IPS-20b (cell line): ENCODE measurements at regions not wholly inside any gene's neighbourhood (a gene's known extent, or its start where the extent isn't known, plus 50 kb on each side); places are given as distances from the start of the nearest gene placed in this dataset.
"Not testable (repeated sequence)": the region's sequence is repeated elsewhere in the genome, so short reads cannot be mapped to it uniquely, and the experiment has no call there.

Experiments used
- H3K27ac ChIP-seq: one replicate; pipeline ENCODE4 v1.5.1; 2013; ENCODE audit warnings: low read length
- H3K27me3 ChIP-seq: 2 replicates; pipeline ENCODE4 v1.6.1; 2013; ENCODE audit warnings: mild to moderate bottlenecking, low read length, inconsistent platforms; ENCODE audit not compliant: insufficient read depth
- H3K36me3 ChIP-seq: 2 replicates; pipeline ENCODE4 v1.6.1; 2013; ENCODE audit warnings: low read depth, mild to moderate bottlenecking, inconsistent platforms, low read length, moderate library complexity; ENCODE audit not compliant: insufficient read depth
- H3K4me1 ChIP-seq: 2 replicates; pipeline ENCODE4 v1.6.1; 2013; ENCODE audit warnings: mild to moderate bottlenecking, control low read depth, inconsistent platforms, low read length, moderate library complexity; ENCODE audit not compliant: insufficient read depth
- H3K4me3 ChIP-seq: 2 replicates; pipeline ENCODE4 v1.5.1; 2013; ENCODE audit warnings: mild to moderate bottlenecking, low read length, inconsistent platforms
- H3K9ac ChIP-seq: 2 replicates; pipeline ENCODE4 v1.6.1; 2013; ENCODE audit warnings: low read depth, mild to moderate bottlenecking, inconsistent platforms, low read length, moderate library complexity
- H3K9me3 ChIP-seq: 2 replicates; pipeline ENCODE4 v1.6.1; 2013; ENCODE audit warnings: mild to moderate bottlenecking, low read depth, low read length, inconsistent platforms; ENCODE audit not compliant: insufficient read depth

DNA sequence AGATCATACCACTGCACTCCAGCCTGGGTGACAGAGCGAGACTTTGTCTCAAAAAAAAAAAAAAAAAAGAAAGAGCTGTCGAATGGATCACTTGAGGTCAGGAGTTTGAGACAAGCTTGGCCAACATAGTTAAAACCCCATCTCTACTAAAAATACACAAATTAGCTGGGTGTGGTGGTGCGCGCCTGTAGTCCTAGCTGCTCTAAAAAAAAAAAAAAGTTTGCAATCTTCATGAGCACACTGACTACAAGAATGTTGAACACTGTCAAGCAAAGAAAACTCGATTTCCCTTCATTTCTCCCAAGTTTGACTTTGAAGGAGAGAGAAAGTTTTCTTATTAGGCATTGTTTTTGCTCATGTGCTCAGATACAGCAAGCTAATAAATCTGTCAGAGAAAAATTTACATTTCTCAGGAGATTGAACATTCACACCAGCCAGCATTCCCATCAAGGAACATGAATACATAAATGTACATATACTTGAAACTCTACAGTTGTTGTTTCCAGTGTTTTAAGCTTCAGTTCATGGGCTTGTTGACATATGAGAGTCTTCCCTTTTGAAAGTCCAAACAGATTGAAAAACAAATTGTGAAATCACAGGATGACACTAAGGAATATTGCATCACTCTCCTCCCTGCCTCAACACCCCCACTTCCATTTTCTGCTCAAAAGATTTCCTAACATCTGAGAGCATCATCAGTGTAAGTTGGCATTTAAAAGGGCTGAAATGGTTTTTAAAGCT lies 81.8 kb downstream of the ARRDC3 start:
- Histone ChIP-seq H3K9me3 (no peaks in the 10 kb centered on the region), H3K36me3 (no peaks in the 10 kb centered on the region), H3K4me3 (no peak overlapping the region), H3K9ac (no peak overlapping the region), H3K4me1 (no peaks in the 10 kb centered on the region), H3K27ac (no peak overlapping the region), H3K27me3 (no peaks in the 10 kb centered on the region)

DNA sequence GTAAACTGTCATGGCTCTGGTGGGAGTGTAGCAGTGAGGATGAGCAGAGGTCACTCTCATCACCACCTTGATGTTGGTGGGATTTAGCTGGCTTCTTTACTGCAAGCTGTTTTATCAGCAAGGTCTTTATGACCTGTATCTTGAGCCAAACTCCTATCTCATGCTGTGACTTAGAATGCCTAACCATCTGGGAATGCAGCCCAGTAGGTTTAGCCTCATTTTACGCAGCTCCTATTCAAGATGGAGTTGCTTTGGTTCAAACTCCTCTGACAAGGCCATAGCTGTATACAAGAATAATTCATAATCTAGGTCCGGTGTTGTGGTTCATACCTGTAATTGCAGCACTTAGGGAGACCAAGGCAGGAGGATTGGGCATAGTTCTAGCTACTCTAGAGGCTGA lies 85.1 kb downstream of the ARRDC3 start:
- no peak overlapping the region for H3K4me3 ChIP-seq
- no peaks in the 10 kb centered on the region for H3K9me3 ChIP-seq
- no peak overlapping the region for H3K27ac ChIP-seq
- no peaks in the 10 kb centered on the region for H3K36me3 ChIP-seq
- no peaks in the 10 kb centered on the region for H3K27me3 ChIP-seq
- peaks cover 3% of the 10 kb centered on the region; the same call in 1 of the 2 replicates for H3K4me1 ChIP-seq
- no peak overlapping the region for H3K9ac ChIP-seq

DNA sequence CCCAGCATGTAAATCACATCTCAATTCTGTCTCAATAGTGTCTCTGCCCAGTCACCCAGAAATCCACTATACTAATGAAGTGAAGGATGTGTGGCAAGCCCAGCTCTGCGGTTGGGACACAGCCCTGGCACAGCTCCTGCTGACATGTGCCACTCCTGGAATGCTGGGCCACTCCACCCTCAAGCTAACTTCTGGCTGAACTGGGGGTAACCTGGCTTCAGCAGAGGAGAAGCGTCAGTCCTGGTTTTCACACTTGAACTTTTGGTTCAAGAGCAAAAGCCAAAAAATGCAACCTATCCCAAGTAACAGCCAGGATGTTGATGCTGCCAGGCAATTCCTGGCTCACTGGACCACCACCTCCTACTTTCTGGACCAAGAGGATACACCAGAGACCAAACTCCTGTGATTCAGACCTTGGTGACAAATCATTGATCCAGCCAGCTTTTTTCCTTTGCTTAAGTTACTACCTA lies 86.4 kb downstream of the ARRDC3 start:
- Histone ChIP-seq H3K4me1 (peaks cover 9% of the 10 kb centered on the region; the same call in 1 of the 2 replicates), H3K9ac (no peak overlapping the region), H3K27ac (no peak overlapping the region), H3K4me3 (no peak overlapping the region), H3K27me3 (no peaks in the 10 kb centered on the region), H3K36me3 (no peaks in the 10 kb centered on the region), H3K9me3 (no peaks in the 10 kb centered on the region)

DNA sequence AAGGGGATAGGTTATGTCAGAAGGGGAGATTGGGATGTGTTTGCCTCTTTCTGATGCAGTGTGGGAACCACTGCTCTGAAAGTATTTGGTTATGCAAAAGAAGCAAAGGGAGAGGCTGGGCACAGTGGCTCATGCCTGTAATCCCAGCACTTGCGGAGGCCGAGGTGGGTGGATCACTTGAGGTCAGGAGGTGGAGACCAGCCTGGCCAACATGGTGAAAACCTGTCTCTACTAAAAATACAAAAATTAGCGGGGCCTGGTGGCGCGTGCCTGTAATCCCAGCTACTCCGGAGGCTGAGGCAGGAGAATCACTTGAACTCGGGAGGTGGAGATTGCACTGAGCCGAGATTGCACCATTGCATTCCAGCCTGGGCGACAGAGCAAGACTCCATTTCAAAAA lies 87.0 kb downstream of the ARRDC3 start:
- H3K27me3 ChIP-seq, H3K9ac ChIP-seq, H3K36me3 ChIP-seq, H3K27ac ChIP-seq, H3K4me1 ChIP-seq, H3K4me3 ChIP-seq, H3K9me3 ChIP-seq: not testable (repeated sequence)

- Histone ChIP-seq H3K27ac (no peak overlapping the region), H3K9me3 (no peaks in the 10 kb centered on the region), H3K9ac (no peak overlapping the region)
These were observed 90.0 kb downstream of the ARRDC3 start for GRCh38 chr5:91293131-91293530.

DNA sequence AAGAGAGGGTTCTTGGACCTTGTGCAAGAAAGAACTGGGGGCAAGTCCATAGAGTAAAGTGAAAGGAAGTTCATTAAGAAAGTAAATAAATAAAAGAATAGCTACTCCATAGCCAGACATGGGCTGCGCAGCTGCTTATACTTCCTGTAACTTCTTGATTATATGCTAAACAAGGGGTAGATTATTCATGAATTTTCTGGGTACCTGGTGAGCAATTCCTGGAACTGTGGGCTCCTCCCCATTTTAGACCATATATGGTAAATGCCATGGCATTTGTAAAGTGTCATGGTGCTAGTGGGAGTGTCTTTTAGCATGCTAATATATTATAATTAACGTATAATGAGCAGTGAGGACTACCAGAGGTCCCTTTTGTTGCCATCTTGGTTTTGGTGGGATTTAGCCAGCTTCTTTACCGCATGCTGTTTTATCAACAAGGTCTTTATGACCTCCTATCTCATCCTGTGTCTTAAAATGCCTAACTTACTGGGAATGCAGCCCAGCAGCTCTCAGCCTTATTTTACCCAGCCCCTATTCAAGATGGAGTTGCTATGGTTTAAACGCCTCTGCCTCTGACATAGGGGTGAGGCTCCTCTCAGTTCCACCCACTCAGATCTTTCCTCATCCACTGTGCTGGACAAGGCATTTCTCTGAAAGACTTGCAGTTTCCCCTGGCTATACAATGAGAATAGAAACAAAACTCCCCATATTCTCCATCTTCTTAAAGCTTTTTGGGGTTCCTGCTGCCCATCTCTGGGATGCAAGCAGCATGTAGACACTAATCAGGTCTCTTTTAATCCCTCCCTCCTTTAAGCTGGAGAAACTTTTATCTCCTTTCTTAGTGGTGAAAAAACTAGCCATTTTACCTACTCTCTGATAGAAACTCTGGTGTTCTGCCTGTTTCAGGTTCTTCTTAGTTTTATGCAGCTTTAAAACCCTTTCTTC lies 91.2 kb downstream of the ARRDC3 start:
- Histone ChIP-seq H3K9me3 (no peaks in the 10 kb centered on the region), H3K9ac (no peak overlapping the region), H3K36me3 (no peaks in the 10 kb centered on the region), H3K4me3 (no peak overlapping the region), H3K27me3 (no peaks in the 10 kb centered on the region), H3K4me1 (peaks cover 9% of the 10 kb centered on the region; the same call in 1 of the 2 replicates), H3K27ac (no peak overlapping the region)

More at GRCh38 chr5:91293131-91293530, 90.0 kb downstream of the ARRDC3 start:
- Histone ChIP-seq H3K27me3 (no peaks in the 10 kb centered on the region), H3K4me1 (peaks cover 9% of the 10 kb centered on the region; the same call in 1 of the 2 replicates), H3K36me3 (no peaks in the 10 kb centered on the region), H3K4me3 (no peak overlapping the region)

GRCh38 chr5:91288118-91288916 lies 94.8 kb downstream of the ARRDC3 start:
- no peaks in the 10 kb centered on the region for H3K9me3 ChIP-seq
- H3K36me3 ChIP-seq, result no peaks in the 10 kb centered on the region
- H3K9ac ChIP-seq, result no peak overlapping the region
- no peak overlapping the region for H3K4me3 ChIP-seq
- H3K27ac ChIP-seq, result no peak overlapping the region
- H3K4me1 ChIP-seq, result peaks cover 8% of the 10 kb centered on the region; the same call in 1 of the 2 replicates
- H3K27me3 ChIP-seq, result no peaks in the 10 kb centered on the region

- H3K9me3 ChIP-seq, H3K9ac ChIP-seq, H3K4me1 ChIP-seq, H3K36me3 ChIP-seq, H3K4me3 ChIP-seq, H3K27ac ChIP-seq: not testable (repeated sequence)
- H3K27me3 ChIP-seq, result peaks cover 14% of the 10 kb centered on the region
These were observed 98.1 kb downstream of the ARRDC3 start for GRCh38 chr5:91285062-91285461.

DNA sequence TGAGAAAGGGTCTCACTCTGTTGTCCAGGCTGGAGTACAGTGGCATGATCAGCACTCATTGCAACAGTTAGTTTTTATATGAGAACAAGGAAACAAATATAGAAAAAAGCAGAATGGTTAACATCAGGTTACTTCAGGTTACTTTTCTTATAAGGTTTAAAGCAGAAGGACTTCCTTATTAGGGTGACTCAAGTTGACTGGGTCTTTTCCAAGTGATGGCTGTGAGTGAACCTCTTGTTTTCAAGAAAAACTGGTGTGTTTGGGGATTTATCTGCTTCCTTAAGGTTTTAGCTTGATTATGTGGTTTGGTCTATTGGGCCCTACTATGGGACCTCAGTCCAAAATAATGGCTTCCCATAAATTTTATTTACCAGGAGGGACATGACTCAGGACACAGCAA lies 99.2 kb downstream of the ARRDC3 start:
- Histone ChIP-seq H3K27me3 (peaks cover 22% of the 10 kb centered on the region), H3K9ac (no peak overlapping the region), H3K4me3 (no peak overlapping the region), H3K4me1 (peaks cover 8% of the 10 kb centered on the region), H3K9me3 (no peaks in the 10 kb centered on the region), H3K27ac (no peak overlapping the region), H3K36me3 (no peaks in the 10 kb centered on the region)

GRCh38 chr5:91283326-91283725 lies 99.8 kb downstream of the ARRDC3 start:
- H3K4me1 ChIP-seq, result peaks cover 8% of the 10 kb centered on the region

GRCh38 chr5:91282210-91282609 lies 100.9 kb downstream of the ARRDC3 start:
- Histone ChIP-seq H3K9ac (no peak overlapping the region), H3K4me1 (peaks cover 8% of the 10 kb centered on the region), H3K4me3 (no peak overlapping the region), H3K9me3 (no peaks in the 10 kb centered on the region), H3K27ac (no peak overlapping the region), H3K27me3 (peaks cover 25% of the 10 kb centered on the region), H3K36me3 (no peaks in the 10 kb centered on the region)

More at GRCh38 chr5:91283326-91283725, 99.8 kb downstream of the ARRDC3 start:
- H3K9me3 ChIP-seq, result no peaks in the 10 kb centered on the region
- no peak overlapping the region for H3K27ac ChIP-seq
- H3K27me3 ChIP-seq, result peaks cover 25% of the 10 kb centered on the region
- no peak overlapping the region for H3K9ac ChIP-seq
- no peaks in the 10 kb centered on the region for H3K36me3 ChIP-seq
- H3K4me3 ChIP-seq, result no peak overlapping the region
